Spleen (tissue), 11 donors: ENCODE measurements at regions not wholly inside any gene's neighbourhood (a gene's known extent, or its start where the extent isn't known, plus 50 kb on each side); places are given as distances from the start of the nearest gene placed in this dataset.

Source experiments
- DNase-seq: peaks from one replicate; pipeline ENCODE4 v3.0.0-alpha.2; 2020
- H3K27ac ChIP-seq, 8 donors: fragments of 200-600 bp; sonication (generic) in 7 of 8; 1 replicate in 4 of 8; 2 replicates in 4 of 8; pipeline versions ENCODE4 v1.5.0 to v1.8.0; 2016 to 2021; ENCODE audit warnings: inconsistent platforms in 4 of 8, mild to moderate bottlenecking in 4 of 8, moderate library complexity in 1 of 8
- H3K27me3 ChIP-seq, 7 donors: fragments of 200-600 bp; sonication (generic) in 6 of 7; replicated peaks in 1 of 7; 1 replicate in 4 of 7; 2 replicates in 3 of 7; pipeline versions ENCODE4 v1.5.0 to v1.8.0; 2016 to 2021; ENCODE audit warnings: inconsistent platforms in 3 of 7, mild to moderate bottlenecking in 1 of 7
- H3K36me3 ChIP-seq, 6 donors: fragments of 200-600 bp; sonication (generic) in 5 of 6; 1 replicate in 4 of 6; 2 replicates in 2 of 6; pipeline versions ENCODE4 v1.5.0 to v1.8.0; 2016 to 2021; ENCODE audit warnings: inconsistent platforms in 2 of 6
- H3K4me1 ChIP-seq, 6 donors: fragments of 200-600 bp; sonication (generic) in 5 of 6; 1 replicate in 3 of 6; 2 replicates in 3 of 6; pipeline versions ENCODE4 v1.5.0 to v1.8.0; 2016 to 2021; ENCODE audit warnings: inconsistent platforms in 3 of 6
- H3K4me3 ChIP-seq, 8 donors: fragments of 200-600 bp; sonication (generic) in 7 of 8; 1 replicate in 4 of 8; 2 replicates in 4 of 8; pipeline versions ENCODE4 v1.5.0 to v1.8.0; 2016 to 2021; ENCODE audit warnings: inconsistent platforms in 4 of 8, mild to moderate bottlenecking in 4 of 8, moderate library complexity in 2 of 8
- H3K9me3 ChIP-seq, 8 donors: fragments of 200-600 bp; sonication (generic) in 7 of 8; 1 replicate in 4 of 8; 2 replicates in 4 of 8; pipeline versions ENCODE4 v1.5.0 to v1.8.0; 2016 to 2021; ENCODE audit warnings: inconsistent platforms in 4 of 8
- POLR2A ChIP-seq, 3 donors: fragments of 450-650 bp; IDR thresholded peaks; one replicate each; pipeline ENCODE4 v1.5.1; 2017; ENCODE audit warnings: antibody characterized with exemption in 3 of 3, mild to moderate bottlenecking in 1 of 3
- POLR2AphosphoS5 ChIP-seq, 3 donors: sonication (generic); formaldehyde crosslinking; IDR thresholded peaks; one replicate each; pipeline ENCODE4 v1.5.1; 2017; ENCODE audit warnings: antibody characterized with exemption in 3 of 3
- WGBS, 5 donors: extraction: QIAGEN DNeasy Blood & Tissue Kit in 3 of 5; methylation state at CpG; one replicate each; pipeline versions ENCODE4 v1.1.5 to v1.1.7; 2013 to 2018; 5-methylcytosine and 5-hydroxymethylcytosine counted together
- intact Hi-C: fragments of 100-400 bp; cut with DNase I; formaldehyde crosslinking; loops from one replicate; pipeline ENCODE4 v1.15.0; 2023; ENCODE audit warnings: low total_unique reads
- TF ChIP-seq, protein P1 (sequence below), 11 experiments: fragments of 200-600 bp in 7 of 11; fragments of 450-650 bp in 4 of 11; sonication (generic) in 4 of 11; IDR thresholded peaks in 8 of 11; conservative IDR thresholded peaks in 3 of 11; 1 replicate in 7 of 11; 2 replicates in 4 of 11; pipeline versions ENCODE4 v1.4.0 to v1.8.0; 2016 to 2021; ENCODE audit warnings: antibody characterized with exemption in 11 of 11, inconsistent platforms in 4 of 11, mild to moderate bottlenecking in 1 of 11
- donor health status: healthy with polysubstance abuse.
- donor health status: DM: no; HTN: no; CAD: no; lungs with moderate emphysema.
- donor health status: DM: no; HTN: no; CAD: no.
- donor health status: Bipolar disorder and iron deficiency.
- donor health status: healthy.
- donor health status: DM: no; HTN: no; CAD: no.
- donor health status: DM: yes; HTN: yes; CAD: no.

DNA sequence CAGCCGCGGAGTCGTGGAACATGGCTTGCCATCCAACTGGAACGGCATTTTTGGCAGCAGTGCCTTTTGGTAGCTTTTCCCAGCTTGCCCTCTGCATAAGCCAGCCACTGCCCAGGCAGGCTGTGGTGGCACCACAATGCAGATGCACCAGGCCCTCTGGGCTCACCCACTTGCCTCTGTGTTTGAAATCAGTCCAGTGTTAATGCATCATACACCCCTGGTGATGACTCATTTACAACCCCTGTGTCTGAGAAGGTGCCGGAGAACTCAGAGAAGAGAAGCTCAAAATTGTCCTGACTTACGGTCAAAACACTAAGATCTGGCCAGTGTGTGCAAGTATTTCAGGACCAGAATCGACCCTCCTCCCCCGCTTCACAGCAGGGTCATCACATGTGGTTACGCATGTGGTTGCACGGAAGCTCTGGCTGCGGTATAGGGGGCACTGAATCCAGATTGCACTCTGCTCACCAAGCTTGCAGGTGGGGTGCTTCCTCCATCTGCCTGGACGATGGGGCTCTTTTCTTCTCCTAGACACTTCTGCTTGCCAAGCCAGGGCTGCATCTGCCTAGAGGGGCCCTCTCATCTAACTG is 66.5 kb upstream of the SMIM15 start:
- no peaks in the 10 kb centered on the region for H3K27me3 ChIP-seq
- no peak overlapping the region for H3K4me3 ChIP-seq
- no peaks in the 10 kb centered on the region for H3K36me3 ChIP-seq
- H3K4me1 ChIP-seq = peaks cover 0 to 6% (median 0%) of the 10 kb centered on the region in 6 donors
- no peak overlapping the region for H3K27ac ChIP-seq
- intact Hi-C loops = no loop called here
- 62 to 79% (median 63%) methylated on average over 11 to 12 of the region's 12 CpGs for WGBS, 5 donors
- DNase-seq = no peak
- H3K9me3 ChIP-seq = peaks cover 0 to 8% (median 2%) of the 10 kb centered on the region in 8 donors
- TF ChIP-seq POLR2A (IDR thresholded peaks at IDR 0.05) (no peak), POLR2AphosphoS5 (IDR thresholded peaks at IDR 0.05) (no peak)
- TF ChIP-seq, protein P1, sequence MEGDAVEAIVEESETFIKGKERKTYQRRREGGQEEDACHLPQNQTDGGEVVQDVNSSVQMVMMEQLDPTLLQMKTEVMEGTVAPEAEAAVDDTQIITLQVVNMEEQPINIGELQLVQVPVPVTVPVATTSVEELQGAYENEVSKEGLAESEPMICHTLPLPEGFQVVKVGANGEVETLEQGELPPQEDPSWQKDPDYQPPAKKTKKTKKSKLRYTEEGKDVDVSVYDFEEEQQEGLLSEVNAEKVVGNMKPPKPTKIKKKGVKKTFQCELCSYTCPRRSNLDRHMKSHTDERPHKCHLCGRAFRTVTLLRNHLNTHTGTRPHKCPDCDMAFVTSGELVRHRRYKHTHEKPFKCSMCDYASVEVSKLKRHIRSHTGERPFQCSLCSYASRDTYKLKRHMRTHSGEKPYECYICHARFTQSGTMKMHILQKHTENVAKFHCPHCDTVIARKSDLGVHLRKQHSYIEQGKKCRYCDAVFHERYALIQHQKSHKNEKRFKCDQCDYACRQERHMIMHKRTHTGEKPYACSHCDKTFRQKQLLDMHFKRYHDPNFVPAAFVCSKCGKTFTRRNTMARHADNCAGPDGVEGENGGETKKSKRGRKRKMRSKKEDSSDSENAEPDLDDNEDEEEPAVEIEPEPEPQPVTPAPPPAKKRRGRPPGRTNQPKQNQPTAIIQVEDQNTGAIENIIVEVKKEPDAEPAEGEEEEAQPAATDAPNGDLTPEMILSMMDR (IDR thresholded peaks at IDR 0.05 in 8 of 11, conservative IDR thresholded peaks at IDR 0.05 in 3 of 11) = no peak

DNA sequence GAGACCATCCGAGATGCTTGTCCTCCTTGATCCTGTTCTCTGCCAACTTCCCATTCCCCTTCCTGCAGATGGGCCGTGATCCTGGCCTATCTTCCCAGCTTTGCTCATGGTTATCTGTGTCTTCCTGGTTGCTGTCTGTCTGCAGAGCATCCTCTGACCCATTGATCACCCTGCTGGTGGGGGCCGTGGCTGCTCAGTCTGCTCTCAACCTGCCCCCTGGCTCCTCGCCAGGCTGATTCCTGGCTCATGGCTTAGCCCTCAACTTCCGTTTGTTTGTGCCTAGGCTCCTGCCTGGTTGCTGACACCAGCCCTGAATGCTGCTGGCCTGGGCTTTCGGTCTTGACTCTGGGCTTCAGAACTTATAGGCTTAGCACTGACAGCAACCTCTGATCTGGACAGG is 67.1 kb upstream of the SMIM15 start:
- TF ChIP-seq, protein P1 (IDR thresholded peaks at IDR 0.05 in 8 of 11, conservative IDR thresholded peaks at IDR 0.05 in 3 of 11) = no peak
- TF ChIP-seq POLR2A (IDR thresholded peaks at IDR 0.05) (no peak), POLR2AphosphoS5 (IDR thresholded peaks at IDR 0.05) (no peak)
- 60 to 75% (median 67%) methylated on average over 6 of the region's 6 CpGs for WGBS, 5 donors

DNA sequence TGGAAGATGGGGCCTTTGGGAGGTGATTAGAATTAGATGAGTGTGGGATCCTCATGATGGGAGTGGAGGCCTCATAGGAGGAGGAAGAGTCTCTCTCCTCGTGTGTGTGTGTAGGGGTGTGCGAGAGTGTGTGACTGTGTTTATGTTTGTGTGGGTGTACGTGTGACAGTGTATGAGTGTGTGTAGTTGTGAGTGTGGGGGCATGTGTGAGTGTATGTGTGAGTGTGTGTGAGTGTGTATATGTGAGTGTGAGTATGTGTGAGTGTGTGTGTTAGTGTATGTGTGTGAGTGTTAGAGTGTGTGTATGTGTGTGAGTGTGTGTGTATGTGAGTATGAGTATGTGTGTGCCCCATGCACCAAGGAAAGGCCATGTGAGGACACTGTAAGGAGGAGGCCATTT is 68.2 kb upstream of the SMIM15 start:
- intact Hi-C loops = no loop called here

More for the DNA sequence above, 67.1 kb upstream of the SMIM15 start:
- intact Hi-C loops = no loop called here
- peaks cover 0 to 8% (median 2%) of the 10 kb centered on the region in 8 donors for H3K9me3 ChIP-seq
- H3K27me3 ChIP-seq = no peaks in the 10 kb centered on the region
- H3K4me1 ChIP-seq = peaks cover 0 to 6% (median 0%) of the 10 kb centered on the region in 6 donors
- H3K36me3 ChIP-seq = no peaks in the 10 kb centered on the region
- no peak overlapping the region for H3K27ac ChIP-seq
- no peak for DNase-seq
- H3K4me3 ChIP-seq = no peak overlapping the region

DNA sequence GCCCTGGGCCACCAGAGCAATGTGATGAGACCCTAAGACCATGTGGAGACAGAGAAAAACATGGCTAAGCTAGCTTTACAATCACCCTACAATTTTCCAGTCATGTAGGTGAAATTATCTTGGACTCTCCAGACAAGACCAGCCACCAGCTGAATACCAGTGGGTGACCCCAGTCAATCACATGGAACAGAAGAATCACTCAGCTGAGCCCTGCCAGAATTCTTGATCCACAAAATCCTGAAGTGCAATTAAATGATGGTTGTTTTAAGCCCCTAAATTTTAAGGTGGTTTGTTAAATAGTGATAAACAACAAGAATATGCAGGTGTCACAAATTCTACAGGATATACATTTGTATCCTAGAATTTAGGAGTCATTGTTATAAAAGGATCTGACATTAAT is 69.5 kb upstream of the SMIM15 start:
- Histone ChIP-seq H3K9me3 (peaks cover 0 to 8% (median 2%) of the 10 kb centered on the region in 8 donors), H3K4me3 (no peak overlapping the region), H3K27me3 (no peaks in the 10 kb centered on the region), H3K36me3 (no peaks in the 10 kb centered on the region), H3K4me1 (peaks cover 0 to 6% (median 0%) of the 10 kb centered on the region in 6 donors), H3K27ac (no peak overlapping the region)
- no peak for DNase-seq
- intact Hi-C loops = no loop called here
- TF ChIP-seq POLR2A (IDR thresholded peaks at IDR 0.05) (no peak), POLR2AphosphoS5 (IDR thresholded peaks at IDR 0.05) (no peak)
- TF ChIP-seq, protein P1 (IDR thresholded peaks at IDR 0.05 in 8 of 11, conservative IDR thresholded peaks at IDR 0.05 in 3 of 11) = no peak

More for the DNA sequence above, 68.2 kb upstream of the SMIM15 start:
- no peak for DNase-seq
- no peak for TF ChIP-seq POLR2A (IDR thresholded peaks at IDR 0.05)
- no peak for TF ChIP-seq POLR2AphosphoS5 (IDR thresholded peaks at IDR 0.05)
- TF ChIP-seq, protein P1 (IDR thresholded peaks at IDR 0.05 in 8 of 11, conservative IDR thresholded peaks at IDR 0.05 in 3 of 11) = no peak
- Histone ChIP-seq H3K4me1 (peaks cover 0 to 6% (median 0%) of the 10 kb centered on the region in 6 donors), H3K36me3 (no peaks in the 10 kb centered on the region), H3K27ac (no peak overlapping the region), H3K27me3 (no peaks in the 10 kb centered on the region), H3K9me3 (peaks cover 0 to 8% (median 2%) of the 10 kb centered on the region in 8 donors), H3K4me3 (no peak overlapping the region)
- WGBS, 5 donors = 91 to 98% (median 92%) methylated on average over 3 of the region's 3 CpGs
